GM23338 (cell line): ENCODE measurements at regions not wholly inside any gene's neighbourhood (a gene's known extent, or its start where the extent isn't known, plus 50 kb on each side); places are given as distances from the start of the nearest gene placed in this dataset.

Experiments
- ATAC-seq: fragments of 200-7000 bp; cut with Tn5 transposase; 3 replicates; pipeline ENCODE4 v1.9.1; 2020
- DNase-seq: peaks from one replicate; pipeline ENCODE4 v3.0.0-alpha.2; 2015; ENCODE audit warnings: low spot score
- H2AFZ ChIP-seq: fragments of 200-600 bp; sonication (generic); 2 replicates; pipeline ENCODE4 v1.8.0; 2016; ENCODE audit warnings: antibody characterized with exemption, mild to moderate bottlenecking, moderate library complexity
- H3F3A ChIP-seq: fragments of 200-600 bp; sonication (generic); replicated peaks from 2 replicates; pipeline ENCODE4 v1.8.0; 2017; ENCODE audit warnings: antibody characterized with exemption, mixed run types, low read depth
- H3K27ac ChIP-seq: fragments of 200-600 bp; sonication (generic); 2 replicates; pipeline ENCODE4 v1.6.1; 2016; ENCODE audit warnings: low read depth
- H3K27me3 ChIP-seq: fragments of 200-600 bp; sonication (generic); 2 replicates; pipeline ENCODE4 v1.8.0; 2016; ENCODE audit warnings: mild to moderate bottlenecking, mixed run types, moderate library complexity; ENCODE audit not compliant: insufficient read depth
- H3K36me3 ChIP-seq: fragments of 200-600 bp; sonication (generic); 2 replicates; pipeline ENCODE4 v1.8.0; 2016; ENCODE audit warnings: mild to moderate bottlenecking; ENCODE audit not compliant: insufficient read depth
- H3K4me1 ChIP-seq: fragments of 200-600 bp; sonication (generic); 2 replicates; pipeline ENCODE4 v1.8.0; 2016; ENCODE audit warnings: mild to moderate bottlenecking, moderate library complexity; ENCODE audit not compliant: insufficient read depth
- H3K4me2 ChIP-seq: fragments of 200-600 bp; sonication (generic); 2 replicates; pipeline ENCODE4 v1.7.1; 2017; ENCODE audit warnings: mixed run types
- H3K4me3 ChIP-seq: fragments of 200-600 bp; sonication (generic); 2 replicates; pipeline ENCODE4 v1.6.1; 2016; ENCODE audit warnings: mixed run types
- H3K79me2 ChIP-seq: fragments of 200-600 bp; sonication (generic); replicated peaks from 2 replicates; pipeline ENCODE4 v1.8.0; 2017; ENCODE audit warnings: mild to moderate bottlenecking; ENCODE audit not compliant: insufficient read depth
- H3K9me2 ChIP-seq: fragments of 200-600 bp; sonication (generic); 2 replicates; pipeline ENCODE4 v1.8.0; 2017; ENCODE audit not compliant: insufficient read depth
- H4K20me1 ChIP-seq: fragments of 200-600 bp; sonication (generic); replicated peaks from 2 replicates; pipeline ENCODE4 v1.8.0; 2017; ENCODE audit warnings: mild to moderate bottlenecking; ENCODE audit not compliant: insufficient read depth
- H3K27ac Mint-ChIP-seq: 2 replicates; pipeline ENCODE4 v1.8.0; 2020; ENCODE audit warnings: inconsistent platforms, mild to moderate bottlenecking, moderate library complexity, mixed read lengths
- H3K27me3 Mint-ChIP-seq: 3 replicates; pipeline ENCODE4 v1.8.0; 2022; ENCODE audit warnings: low read depth, mild to moderate bottlenecking, moderate library complexity, mixed read lengths, inconsistent platforms; ENCODE audit not compliant: insufficient read depth, poor library complexity
- H3K36me3 Mint-ChIP-seq: 3 replicates; pipeline ENCODE4 v1.8.0; 2021; ENCODE audit warnings: low read depth, mild to moderate bottlenecking, inconsistent platforms, moderate library complexity, mixed read lengths
- H3K4me1 Mint-ChIP-seq: 3 replicates; pipeline ENCODE4 v1.8.0; 2020; ENCODE audit warnings: mild to moderate bottlenecking, inconsistent platforms, mixed read lengths
- H3K4me3 Mint-ChIP-seq: 3 replicates; pipeline ENCODE4 v1.8.0; 2021; ENCODE audit warnings: moderate library complexity, mild to moderate bottlenecking, inconsistent platforms, mixed read lengths
- H3K9me3 Mint-ChIP-seq: 3 replicates; pipeline ENCODE4 v1.8.0; 2020; ENCODE audit warnings: moderate library complexity, mild to moderate bottlenecking, inconsistent platforms, mixed read lengths
- CREB1 ChIP-seq: fragments of 250-450 bp; sonication (Bioruptor Pico); IDR thresholded peaks from 2 replicates; pipeline ENCODE4 v1.5.0; 2020; ENCODE audit warnings: low read depth, mild to moderate bottlenecking, moderate library complexity
- EZH2 ChIP-seq: fragments of 200-600 bp; sonication (generic); IDR thresholded peaks from one replicate; pipeline ENCODE4 v1.8.0; 2017; ENCODE audit warnings: antibody characterized with exemption, mild to moderate bottlenecking, low read depth; ENCODE audit not compliant: unreplicated experiment
- EZH2phosphoT487 ChIP-seq: fragments of 200-600 bp; sonication (generic); IDR thresholded peaks from one replicate; pipeline ENCODE4 v1.8.1; 2018; ENCODE audit warnings: antibody characterized with exemption; ENCODE audit not compliant: unreplicated experiment
- JUNB ChIP-seq: IDR thresholded peaks from one replicate; pipeline ENCODE4 v1.6.1; 2016; ENCODE audit warnings: antibody characterized with exemption; ENCODE audit not compliant: unreplicated experiment
- NANOG ChIP-seq: IDR thresholded peaks from 2 replicates; pipeline ENCODE4 v1.6.1; 2016; ENCODE audit warnings: antibody characterized with exemption, borderline replicate concordance
- POLR2AphosphoS5 ChIP-seq: IDR thresholded peaks from 2 replicates; pipeline ENCODE4 v1.6.1; 2016; ENCODE audit warnings: antibody characterized with exemption, low read depth
- STAT1 ChIP-seq: IDR thresholded peaks from one replicate; pipeline ENCODE4 v1.6.1; 2016; ENCODE audit warnings: antibody characterized with exemption; ENCODE audit not compliant: unreplicated experiment
- ZNF114 ChIP-seq: fragments of 250-450 bp; sonication (Bioruptor Pico); IDR thresholded peaks from 2 replicates; pipeline ENCODE4 v1.5.0; 2020; ENCODE audit warnings: mild to moderate bottlenecking, moderate library complexity
- ZNF331 ChIP-seq: fragments of 250-450 bp; sonication (Bioruptor Pico); IDR thresholded peaks from 2 replicates; pipeline ENCODE4 v1.5.0; 2020; ENCODE audit warnings: low read depth, mild to moderate bottlenecking, moderate library complexity
- TF ChIP-seq, protein P1 (sequence below): fragments of 250-450 bp; sonication (Bioruptor Pico); IDR thresholded peaks from 2 replicates; pipeline ENCODE4 v1.5.0; 2020; ENCODE audit warnings: mild to moderate bottlenecking, moderate library complexity
- TF ChIP-seq, protein P2 (sequence below), 2 experiments: fragments of 200-600 bp in 1 of 2; sonication (generic) in 1 of 2; conservative IDR thresholded peaks; 2 replicates each; pipeline versions ENCODE4 v1.5.1 to v1.6.1; 2016 to 2017; ENCODE audit warnings: antibody characterized with exemption in 2 of 2, low read depth in 2 of 2, mild to moderate bottlenecking in 2 of 2, moderate library complexity in 1 of 2
- TF ChIP-seq, protein P3 (sequence below): IDR thresholded peaks from 2 replicates; pipeline ENCODE4 v1.6.1; 2016; ENCODE audit warnings: antibody characterized with exemption
- TF ChIP-seq, protein P4 (sequence below): IDR thresholded peaks from one replicate; pipeline ENCODE4 v1.6.1; 2018; ENCODE audit warnings: antibody characterized with exemption; ENCODE audit not compliant: unreplicated experiment

DNA sequence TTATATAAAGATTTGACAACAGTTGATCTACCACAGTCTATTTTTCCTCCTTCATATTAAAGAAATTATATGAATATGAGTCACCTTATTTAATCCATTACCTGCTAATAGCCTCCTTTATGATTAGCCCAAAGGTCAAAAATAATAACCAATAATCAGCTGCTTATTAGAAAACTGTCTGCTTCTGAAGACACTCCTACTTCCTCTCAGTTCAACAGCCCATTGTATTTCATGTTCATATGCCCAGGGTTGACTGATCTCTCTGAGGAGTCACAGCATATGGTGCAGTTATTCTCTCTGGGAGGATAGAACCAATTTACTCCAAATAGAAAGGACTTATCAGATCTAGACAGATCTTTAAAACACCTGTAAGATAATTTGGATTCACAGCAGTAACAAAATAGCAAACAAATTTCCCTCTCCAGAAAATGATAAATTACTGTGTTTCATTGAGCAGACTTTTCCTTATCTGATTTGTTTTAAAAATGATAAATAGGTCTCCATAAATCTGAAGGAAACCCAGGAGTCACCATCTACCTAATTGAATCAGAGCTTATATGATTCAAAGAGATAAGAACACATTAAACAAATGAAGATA lies 180.4 kb upstream of the ITGA1 start:
- TF ChIP-seq ZNF331 (CRISPR knock-in tag): no peak
- TF ChIP-seq CREB1: no peak
- TF ChIP-seq EZH2phosphoT487: no peak
- TF ChIP-seq, protein P1, sequence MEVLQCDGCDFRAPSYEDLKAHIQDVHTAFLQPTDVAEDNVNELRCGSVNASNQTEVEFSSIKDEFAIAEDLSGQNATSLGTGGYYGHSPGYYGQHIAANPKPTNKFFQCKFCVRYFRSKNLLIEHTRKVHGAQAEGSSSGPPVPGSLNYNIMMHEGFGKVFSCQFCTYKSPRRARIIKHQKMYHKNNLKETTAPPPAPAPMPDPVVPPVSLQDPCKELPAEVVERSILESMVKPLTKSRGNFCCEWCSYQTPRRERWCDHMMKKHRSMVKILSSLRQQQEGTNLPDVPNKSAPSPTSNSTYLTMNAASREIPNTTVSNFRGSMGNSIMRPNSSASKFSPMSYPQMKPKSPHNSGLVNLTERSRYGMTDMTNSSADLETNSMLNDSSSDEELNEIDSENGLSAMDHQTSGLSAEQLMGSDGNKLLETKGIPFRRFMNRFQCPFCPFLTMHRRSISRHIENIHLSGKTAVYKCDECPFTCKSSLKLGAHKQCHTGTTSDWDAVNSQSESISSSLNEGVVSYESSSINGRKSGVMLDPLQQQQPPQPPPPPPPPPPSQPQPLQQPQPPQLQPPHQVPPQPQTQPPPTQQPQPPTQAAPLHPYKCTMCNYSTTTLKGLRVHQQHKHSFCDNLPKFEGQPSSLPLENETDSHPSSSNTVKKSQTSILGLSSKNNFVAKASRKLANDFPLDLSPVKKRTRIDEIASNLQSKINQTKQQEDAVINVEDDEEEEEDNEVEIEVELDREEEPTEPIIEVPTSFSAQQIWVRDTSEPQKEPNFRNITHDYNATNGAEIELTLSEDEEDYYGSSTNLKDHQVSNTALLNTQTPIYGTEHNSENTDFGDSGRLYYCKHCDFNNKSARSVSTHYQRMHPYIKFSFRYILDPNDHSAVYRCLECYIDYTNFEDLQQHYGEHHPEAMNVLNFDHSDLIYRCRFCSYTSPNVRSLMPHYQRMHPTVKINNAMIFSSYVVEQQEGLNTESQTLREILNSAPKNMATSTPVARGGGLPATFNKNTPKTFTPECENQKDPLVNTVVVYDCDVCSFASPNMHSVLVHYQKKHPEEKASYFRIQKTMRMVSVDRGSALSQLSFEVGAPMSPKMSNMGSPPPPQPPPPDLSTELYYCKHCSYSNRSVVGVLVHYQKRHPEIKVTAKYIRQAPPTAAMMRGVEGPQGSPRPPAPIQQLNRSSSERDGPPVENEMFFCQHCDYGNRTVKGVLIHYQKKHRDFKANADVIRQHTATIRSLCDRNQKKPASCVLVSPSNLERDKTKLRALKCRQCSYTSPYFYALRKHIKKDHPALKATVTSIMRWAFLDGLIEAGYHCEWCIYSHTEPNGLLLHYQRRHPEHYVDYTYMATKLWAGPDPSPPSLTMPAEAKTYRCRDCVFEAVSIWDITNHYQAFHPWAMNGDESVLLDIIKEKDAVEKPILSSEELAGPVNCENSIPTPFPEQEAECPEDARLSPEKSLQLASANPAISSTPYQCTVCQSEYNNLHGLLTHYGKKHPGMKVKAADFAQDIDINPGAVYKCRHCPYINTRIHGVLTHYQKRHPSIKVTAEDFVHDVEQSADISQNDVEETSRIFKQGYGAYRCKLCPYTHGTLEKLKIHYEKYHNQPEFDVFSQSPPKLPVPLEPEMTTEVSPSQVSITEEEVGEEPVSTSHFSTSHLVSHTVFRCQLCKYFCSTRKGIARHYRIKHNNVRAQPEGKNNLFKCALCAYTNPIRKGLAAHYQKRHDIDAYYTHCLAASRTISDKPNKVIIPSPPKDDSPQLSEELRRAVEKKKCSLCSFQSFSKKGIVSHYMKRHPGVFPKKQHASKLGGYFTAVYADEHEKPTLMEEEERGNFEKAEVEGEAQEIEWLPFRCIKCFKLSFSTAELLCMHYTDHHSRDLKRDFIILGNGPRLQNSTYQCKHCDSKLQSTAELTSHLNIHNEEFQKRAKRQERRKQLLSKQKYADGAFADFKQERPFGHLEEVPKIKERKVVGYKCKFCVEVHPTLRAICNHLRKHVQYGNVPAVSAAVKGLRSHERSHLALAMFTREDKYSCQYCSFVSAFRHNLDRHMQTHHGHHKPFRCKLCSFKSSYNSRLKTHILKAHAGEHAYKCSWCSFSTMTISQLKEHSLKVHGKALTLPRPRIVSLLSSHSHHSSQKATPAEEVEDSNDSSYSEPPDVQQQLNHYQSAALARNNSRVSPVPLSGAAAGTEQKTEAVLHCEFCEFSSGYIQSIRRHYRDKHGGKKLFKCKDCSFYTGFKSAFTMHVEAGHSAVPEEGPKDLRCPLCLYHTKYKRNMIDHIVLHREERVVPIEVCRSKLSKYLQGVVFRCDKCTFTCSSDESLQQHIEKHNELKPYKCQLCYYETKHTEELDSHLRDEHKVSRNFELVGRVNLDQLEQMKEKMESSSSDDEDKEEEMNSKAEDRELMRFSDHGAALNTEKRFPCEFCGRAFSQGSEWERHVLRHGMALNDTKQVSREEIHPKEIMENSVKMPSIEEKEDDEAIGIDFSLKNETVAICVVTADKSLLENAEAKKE (CRISPR knock-in tag): no peak
- TF ChIP-seq POLR2AphosphoS5: no peak
- no peak for TF ChIP-seq JUNB
- no peak for TF ChIP-seq STAT1
- TF ChIP-seq ZNF114 (CRISPR knock-in tag): no peak
- TF ChIP-seq, protein P2, sequence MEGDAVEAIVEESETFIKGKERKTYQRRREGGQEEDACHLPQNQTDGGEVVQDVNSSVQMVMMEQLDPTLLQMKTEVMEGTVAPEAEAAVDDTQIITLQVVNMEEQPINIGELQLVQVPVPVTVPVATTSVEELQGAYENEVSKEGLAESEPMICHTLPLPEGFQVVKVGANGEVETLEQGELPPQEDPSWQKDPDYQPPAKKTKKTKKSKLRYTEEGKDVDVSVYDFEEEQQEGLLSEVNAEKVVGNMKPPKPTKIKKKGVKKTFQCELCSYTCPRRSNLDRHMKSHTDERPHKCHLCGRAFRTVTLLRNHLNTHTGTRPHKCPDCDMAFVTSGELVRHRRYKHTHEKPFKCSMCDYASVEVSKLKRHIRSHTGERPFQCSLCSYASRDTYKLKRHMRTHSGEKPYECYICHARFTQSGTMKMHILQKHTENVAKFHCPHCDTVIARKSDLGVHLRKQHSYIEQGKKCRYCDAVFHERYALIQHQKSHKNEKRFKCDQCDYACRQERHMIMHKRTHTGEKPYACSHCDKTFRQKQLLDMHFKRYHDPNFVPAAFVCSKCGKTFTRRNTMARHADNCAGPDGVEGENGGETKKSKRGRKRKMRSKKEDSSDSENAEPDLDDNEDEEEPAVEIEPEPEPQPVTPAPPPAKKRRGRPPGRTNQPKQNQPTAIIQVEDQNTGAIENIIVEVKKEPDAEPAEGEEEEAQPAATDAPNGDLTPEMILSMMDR (conservative IDR thresholded peaks at IDR 0.05; ENCODE audit: low read depth in 2 of 2): no peak
- TF ChIP-seq, protein P3, sequence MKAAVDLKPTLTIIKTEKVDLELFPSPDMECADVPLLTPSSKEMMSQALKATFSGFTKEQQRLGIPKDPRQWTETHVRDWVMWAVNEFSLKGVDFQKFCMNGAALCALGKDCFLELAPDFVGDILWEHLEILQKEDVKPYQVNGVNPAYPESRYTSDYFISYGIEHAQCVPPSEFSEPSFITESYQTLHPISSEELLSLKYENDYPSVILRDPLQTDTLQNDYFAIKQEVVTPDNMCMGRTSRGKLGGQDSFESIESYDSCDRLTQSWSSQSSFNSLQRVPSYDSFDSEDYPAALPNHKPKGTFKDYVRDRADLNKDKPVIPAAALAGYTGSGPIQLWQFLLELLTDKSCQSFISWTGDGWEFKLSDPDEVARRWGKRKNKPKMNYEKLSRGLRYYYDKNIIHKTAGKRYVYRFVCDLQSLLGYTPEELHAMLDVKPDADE: no peak
- TF ChIP-seq, protein P4, sequence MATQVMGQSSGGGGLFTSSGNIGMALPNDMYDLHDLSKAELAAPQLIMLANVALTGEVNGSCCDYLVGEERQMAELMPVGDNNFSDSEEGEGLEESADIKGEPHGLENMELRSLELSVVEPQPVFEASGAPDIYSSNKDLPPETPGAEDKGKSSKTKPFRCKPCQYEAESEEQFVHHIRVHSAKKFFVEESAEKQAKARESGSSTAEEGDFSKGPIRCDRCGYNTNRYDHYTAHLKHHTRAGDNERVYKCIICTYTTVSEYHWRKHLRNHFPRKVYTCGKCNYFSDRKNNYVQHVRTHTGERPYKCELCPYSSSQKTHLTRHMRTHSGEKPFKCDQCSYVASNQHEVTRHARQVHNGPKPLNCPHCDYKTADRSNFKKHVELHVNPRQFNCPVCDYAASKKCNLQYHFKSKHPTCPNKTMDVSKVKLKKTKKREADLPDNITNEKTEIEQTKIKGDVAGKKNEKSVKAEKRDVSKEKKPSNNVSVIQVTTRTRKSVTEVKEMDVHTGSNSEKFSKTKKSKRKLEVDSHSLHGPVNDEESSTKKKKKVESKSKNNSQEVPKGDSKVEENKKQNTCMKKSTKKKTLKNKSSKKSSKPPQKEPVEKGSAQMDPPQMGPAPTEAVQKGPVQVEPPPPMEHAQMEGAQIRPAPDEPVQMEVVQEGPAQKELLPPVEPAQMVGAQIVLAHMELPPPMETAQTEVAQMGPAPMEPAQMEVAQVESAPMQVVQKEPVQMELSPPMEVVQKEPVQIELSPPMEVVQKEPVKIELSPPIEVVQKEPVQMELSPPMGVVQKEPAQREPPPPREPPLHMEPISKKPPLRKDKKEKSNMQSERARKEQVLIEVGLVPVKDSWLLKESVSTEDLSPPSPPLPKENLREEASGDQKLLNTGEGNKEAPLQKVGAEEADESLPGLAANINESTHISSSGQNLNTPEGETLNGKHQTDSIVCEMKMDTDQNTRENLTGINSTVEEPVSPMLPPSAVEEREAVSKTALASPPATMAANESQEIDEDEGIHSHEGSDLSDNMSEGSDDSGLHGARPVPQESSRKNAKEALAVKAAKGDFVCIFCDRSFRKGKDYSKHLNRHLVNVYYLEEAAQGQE: no peak
- TF ChIP-seq NANOG: no peak
- no peak for TF ChIP-seq EZH2
- Mint-ChIP-seq H3K4me3 (no peak overlapping the region), H3K4me1 (no peaks in the 10 kb centered on the region), H3K9me3 (no peaks in the 10 kb centered on the region), H3K27me3 (no peaks in the 10 kb centered on the region), H3K36me3 (no peaks in the 10 kb centered on the region), H3K27ac (no peak overlapping the region)
- no peak overlapping the region for H3K27ac ChIP-seq
- H3K36me3 ChIP-seq: no peaks in the 10 kb centered on the region
- ATAC-seq (no peak), DNase-seq (no peak)
- no peak overlapping the region for H2AFZ ChIP-seq
- no peaks in the 10 kb centered on the region for H3K27me3 ChIP-seq
- no peaks in the 10 kb centered on the region for H3K79me2 ChIP-seq
- H3K4me1 ChIP-seq: no peaks in the 10 kb centered on the region
- no peaks in the 10 kb centered on the region for H3K9me2 ChIP-seq
- no peaks in the 10 kb centered on the region for H3F3A ChIP-seq
- H3K4me2 ChIP-seq: no peak overlapping the region
- no peak overlapping the region for H3K4me3 ChIP-seq
- no peaks in the 10 kb centered on the region for H4K20me1 ChIP-seq
